NCI-H2227 treated with DMSO at 0.1 percent for 48 hours (cell line): ENCODE measurements at regions not wholly inside any gene's neighbourhood (a gene's known extent, or its start where the extent isn't known, plus 50 kb on each side); places are given as distances from the start of the nearest gene placed in this dataset.

Experiments
- DNase-seq: peaks from one replicate; lab custom pipeline; 2025; lab: John Stamatoyannopoulos, UW

GRCh38 chr4:11628093-11628725 is 199.5 kb upstream of the HS3ST1 start:
- DNase-seq: no peak

GRCh38 chr4:11626066-11626465 is 197.4 kb upstream of the HS3ST1 start:
- DNase-seq: no peak

GRCh38 chr4:11625211-11625610 is 196.5 kb upstream of the HS3ST1 start:
- DNase-seq: no peak

GRCh38 chr4:11624370-11624769 is 195.7 kb upstream of the HS3ST1 start:
- DNase-seq: no peak

- DNase-seq: no peak
Observed at GRCh38 chr4:11623726-11624037, 195.0 kb upstream of the HS3ST1 start.

GRCh38 chr4:11622961-11623725 is 194.4 kb upstream of the HS3ST1 start:
- DNase-seq: no peak

- DNase-seq: no peak
Observed at GRCh38 chr4:11620861-11621260, 192.2 kb upstream of the HS3ST1 start.

- DNase-seq: no peak
Observed at GRCh38 chr4:11618666-11619282, 190.1 kb upstream of the HS3ST1 start.

- no peak for DNase-seq
Observed at GRCh38 chr4:11616856-11617255, 188.2 kb upstream of the HS3ST1 start.

GRCh38 chr4:11615601-11616000 is 186.9 kb upstream of the HS3ST1 start:
- DNase-seq: no peak

- no peak for DNase-seq
Observed at GRCh38 chr4:11614426-11614825, 185.7 kb upstream of the HS3ST1 start.

GRCh38 chr4:11611868-11612267 is 183.2 kb upstream of the HS3ST1 start:
- no peak for DNase-seq

- no peak for DNase-seq
Observed at GRCh38 chr4:11609751-11610150, 181.1 kb upstream of the HS3ST1 start.

GRCh38 chr4:11608992-11609391 is 180.3 kb upstream of the HS3ST1 start:
- DNase-seq: no peak

- no peak for DNase-seq
Observed at GRCh38 chr4:11606078-11606477, 177.4 kb upstream of the HS3ST1 start.

- no peak for DNase-seq
Observed at GRCh38 chr4:11605597-11605996, 176.9 kb upstream of the HS3ST1 start.

GRCh38 chr4:11604821-11605220 is 176.1 kb upstream of the HS3ST1 start:
- no peak for DNase-seq

GRCh38 chr4:11603591-11604194 is 175.0 kb upstream of the HS3ST1 start:
- no peak for DNase-seq

- no peak for DNase-seq
Observed at GRCh38 chr4:11602606-11603340, 174.1 kb upstream of the HS3ST1 start.

GRCh38 chr4:11599064-11599463 is 170.4 kb upstream of the HS3ST1 start:
- DNase-seq: no peak

- no peak for DNase-seq
Observed at GRCh38 chr4:11598591-11598990, 169.9 kb upstream of the HS3ST1 start.

GRCh38 chr4:11597506-11597905 is 168.8 kb upstream of the HS3ST1 start:
- DNase-seq: no peak
